ENCODE measurements at regions not wholly inside any gene's neighbourhood (a gene's known extent, or its start where the extent isn't known, plus 50 kb on each side); places are given as distances from the start of the nearest gene placed in this dataset.
A peak's percentile ranks its signal among the peaks of the same experiment; 100 is the strongest.
"Not testable (repeated sequence)": the region's sequence is repeated elsewhere in the genome, so short reads cannot be mapped to it uniquely, and the experiment has no call there.

DNA sequence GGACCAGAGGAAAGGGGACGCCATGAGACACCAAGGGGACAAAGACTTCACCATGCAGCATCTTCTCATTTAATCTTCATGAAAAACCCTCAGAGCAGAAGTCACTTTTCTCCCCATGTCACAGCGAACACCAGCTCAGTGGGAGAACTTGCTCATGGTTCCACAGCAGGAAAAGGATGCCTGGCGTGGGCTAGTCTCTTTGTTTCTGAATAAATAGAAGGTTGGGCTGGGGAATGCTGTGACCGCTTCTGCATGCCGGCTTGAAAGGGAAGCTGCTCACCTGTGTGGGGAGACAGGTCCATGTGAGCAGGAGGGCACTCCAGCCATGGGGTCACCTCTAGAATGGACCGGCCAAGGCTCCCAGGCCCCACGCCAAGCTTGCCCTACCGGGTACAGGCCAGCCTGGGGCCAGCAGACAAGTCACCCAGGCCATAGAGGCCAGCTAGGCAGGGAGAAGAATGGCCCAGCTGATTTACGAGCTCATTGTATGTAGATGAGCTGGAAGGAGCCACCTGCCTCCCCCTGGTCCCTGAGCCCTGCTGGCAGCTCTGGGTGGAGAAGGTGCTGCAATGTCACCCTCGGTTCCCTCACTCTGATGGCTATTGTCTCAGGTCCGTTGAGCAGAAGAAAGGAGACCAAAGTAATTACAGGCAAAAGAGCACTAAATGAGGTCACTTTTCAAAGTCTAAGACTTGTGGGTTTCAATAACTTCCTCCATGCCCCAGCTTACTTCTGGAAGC lies 82.0 kb upstream of the PDZD8 start:
- Histone ChIP-seq H3K79me2 (ENCODE audit: control insufficient read depth, insufficient read depth, low read length) (no peaks in the 10 kb centered on the region), H2BK120ac (ENCODE audit: low read depth, low read length) (no peak overlapping the region), H3K36me3 (ENCODE audit: control insufficient read depth, insufficient read depth, low read length) (no peaks in the 10 kb centered on the region), H2AK5ac (ENCODE audit: low read length) (no peak overlapping the region), H3K4me2 (ENCODE audit: low read length) (no peak overlapping the region), H3K79me1 (ENCODE audit: low read length) (no peaks in the 10 kb centered on the region), H3K4me1 (ENCODE audit: control insufficient read depth, low read depth, low read length) (peaks cover 5% of the 10 kb centered on the region), H4K5ac (ENCODE audit: low read length) (no peak overlapping the region), H3K18ac (ENCODE audit: low read length) (no peak overlapping the region), H3K27me3 (ENCODE audit: insufficient read depth, low read length, poor library complexity) (no peaks in the 10 kb centered on the region), H4K8ac (ENCODE audit: low read depth, low read length) (no peak overlapping the region), H3K27ac (ENCODE audit: low read depth, low read length) (no peak overlapping the region), H2BK15ac (replicated peaks; ENCODE audit: low read depth) (no peak overlapping the region), H3K23ac (ENCODE audit: low read length) (no peak overlapping the region), H3K4me3 (ENCODE audit: low read length) (no peak overlapping the region), H3K4ac (ENCODE audit: low read depth, low read length) (no peak overlapping the region), H3K56ac (ENCODE audit: low read length) (peak overlapping the region; percentile 70), H2BK5ac (ENCODE audit: low read length) (peak overlapping the region; percentile 35), H3K9ac (ENCODE audit: low read length) (no peak overlapping the region)
- peak; percentile 75 for DNase-seq
- no CpG with 5 or more reads among the region's 11 CpGs for WGBS (ENCODE audit: extremely low coverage, insufficient coverage, low lambda C conversion rate)

DNA sequence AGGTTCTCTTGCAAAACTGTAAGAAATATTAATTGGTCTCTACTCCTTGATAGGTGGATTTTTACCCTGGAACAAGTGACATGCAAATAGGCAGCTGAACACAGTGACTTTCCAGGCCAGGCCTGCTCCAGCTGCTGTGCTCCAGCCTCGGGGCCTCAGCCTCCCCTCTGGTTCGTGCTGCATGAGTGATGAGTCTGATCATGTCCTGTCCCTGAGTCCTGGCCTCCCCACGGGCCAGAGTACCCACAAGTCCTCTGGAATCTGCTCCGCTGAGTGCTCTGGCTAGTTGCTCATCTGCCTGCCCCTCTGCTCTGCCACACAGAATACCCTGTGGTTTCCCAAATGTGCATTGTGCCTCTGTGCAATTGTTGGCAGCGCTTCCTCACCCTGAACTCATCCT lies 80.1 kb upstream of the PDZD8 start:
- no CpG with 5 or more reads among the region's 5 CpGs for WGBS (ENCODE audit: extremely low coverage, insufficient coverage, low lambda C conversion rate)

GRCh38 chr10:117454502-117454901 lies 79.3 kb upstream of the PDZD8 start:
- H2BK5ac ChIP-seq (ENCODE audit: low read length), result no peak overlapping the region
- H2BK15ac ChIP-seq (replicated peaks; ENCODE audit: low read depth), result no peak overlapping the region
- no peak overlapping the region for H3K4me2 ChIP-seq (ENCODE audit: low read length)
- no peaks in the 10 kb centered on the region for H3K79me2 ChIP-seq (ENCODE audit: control insufficient read depth, insufficient read depth, low read length)
- no peak overlapping the region for H4K5ac ChIP-seq (ENCODE audit: low read length)
- no peak overlapping the region for H3K27ac ChIP-seq (ENCODE audit: low read depth, low read length)
- no peaks in the 10 kb centered on the region for H3K27me3 ChIP-seq (ENCODE audit: insufficient read depth, low read length, poor library complexity)
- no peak overlapping the region for H3K4ac ChIP-seq (ENCODE audit: low read depth, low read length)
- no peak overlapping the region for H3K4me3 ChIP-seq (ENCODE audit: low read length)
- no peak overlapping the region for H2AK5ac ChIP-seq (ENCODE audit: low read length)
- H3K36me3 ChIP-seq (ENCODE audit: control insufficient read depth, insufficient read depth, low read length), result no peaks in the 10 kb centered on the region
- H3K79me1 ChIP-seq (ENCODE audit: low read length), result no peaks in the 10 kb centered on the region
- H3K4me1 ChIP-seq (ENCODE audit: control insufficient read depth, low read depth, low read length), result peaks cover 4% of the 10 kb centered on the region
- H3K9ac ChIP-seq (ENCODE audit: low read length), result no peak overlapping the region
- WGBS (ENCODE audit: extremely low coverage, insufficient coverage, low lambda C conversion rate), result no CpG with 5 or more reads among the region's 1 CpG
- H3K18ac ChIP-seq (ENCODE audit: low read length), result no peak overlapping the region
- no peak overlapping the region for H3K56ac ChIP-seq (ENCODE audit: low read length)
- H3K23ac ChIP-seq (ENCODE audit: low read length), result no peak overlapping the region
- no peak overlapping the region for H4K8ac ChIP-seq (ENCODE audit: low read depth, low read length)
- DNase-seq, result no peak
- no peak overlapping the region for H2BK120ac ChIP-seq (ENCODE audit: low read depth, low read length)

More for the DNA sequence above, 80.1 kb upstream of the PDZD8 start:
- Histone ChIP-seq H4K5ac (ENCODE audit: low read length) (no peak overlapping the region), H3K56ac (ENCODE audit: low read length) (no peak overlapping the region), H3K36me3 (ENCODE audit: control insufficient read depth, insufficient read depth, low read length) (no peaks in the 10 kb centered on the region), H2BK15ac (replicated peaks; ENCODE audit: low read depth) (no peak overlapping the region), H3K4me2 (ENCODE audit: low read length) (no peak overlapping the region), H3K79me1 (ENCODE audit: low read length) (no peaks in the 10 kb centered on the region), H2AK5ac (ENCODE audit: low read length) (no peak overlapping the region), H3K23ac (ENCODE audit: low read length) (no peak overlapping the region), H3K9ac (ENCODE audit: low read length) (no peak overlapping the region), H3K4ac (ENCODE audit: low read depth, low read length) (no peak overlapping the region), H3K79me2 (ENCODE audit: control insufficient read depth, insufficient read depth, low read length) (no peaks in the 10 kb centered on the region), H2BK120ac (ENCODE audit: low read depth, low read length) (no peak overlapping the region), H3K18ac (ENCODE audit: low read length) (no peak overlapping the region), H3K27ac (ENCODE audit: low read depth, low read length) (no peak overlapping the region), H3K4me1 (ENCODE audit: control insufficient read depth, low read depth, low read length) (peaks cover 4% of the 10 kb centered on the region), H4K8ac (ENCODE audit: low read depth, low read length) (no peak overlapping the region), H2BK5ac (ENCODE audit: low read length) (no peak overlapping the region), H3K27me3 (ENCODE audit: insufficient read depth, low read length, poor library complexity) (no peaks in the 10 kb centered on the region), H3K4me3 (ENCODE audit: low read length) (no peak overlapping the region)
- no peak for DNase-seq

DNA sequence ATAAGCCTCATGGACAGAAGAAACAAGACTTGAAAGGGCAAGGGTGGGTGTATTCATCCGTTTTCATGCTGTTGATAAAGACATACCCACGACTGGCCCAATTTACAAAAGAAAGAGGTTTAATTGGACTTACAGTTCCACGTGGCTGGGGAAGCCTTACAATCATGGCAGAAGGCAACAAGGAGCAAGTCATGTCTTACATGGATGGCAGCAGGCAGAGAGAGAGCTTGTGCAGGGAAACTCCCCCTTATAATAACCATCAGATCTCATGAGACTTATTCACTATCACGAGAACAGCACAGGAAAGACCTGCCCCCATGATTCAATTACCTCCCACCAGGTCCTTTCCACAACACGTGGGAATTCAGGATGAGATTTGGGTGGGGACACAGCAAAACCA lies 78.2 kb upstream of the PDZD8 start:
- H2BK15ac ChIP-seq (replicated peaks; ENCODE audit: low read depth); H3K27ac ChIP-seq (ENCODE audit: low read depth, low read length); H3K27me3 ChIP-seq (ENCODE audit: insufficient read depth, low read length, poor library complexity); H3K4ac ChIP-seq (ENCODE audit: low read depth, low read length); H3K56ac ChIP-seq (ENCODE audit: low read length); H3K18ac ChIP-seq (ENCODE audit: low read length); H2BK120ac ChIP-seq (ENCODE audit: low read depth, low read length); H2BK5ac ChIP-seq (ENCODE audit: low read length); H4K8ac ChIP-seq (ENCODE audit: low read depth, low read length); H3K9ac ChIP-seq (ENCODE audit: low read length); H2AK5ac ChIP-seq (ENCODE audit: low read length); DNase-seq; H3K79me2 ChIP-seq (ENCODE audit: control insufficient read depth, insufficient read depth, low read length); H3K36me3 ChIP-seq (ENCODE audit: control insufficient read depth, insufficient read depth, low read length); H3K23ac ChIP-seq (ENCODE audit: low read length); H4K5ac ChIP-seq (ENCODE audit: low read length); H3K79me1 ChIP-seq (ENCODE audit: low read length); H3K4me3 ChIP-seq (ENCODE audit: low read length); H3K4me2 ChIP-seq (ENCODE audit: low read length); H3K4me1 ChIP-seq (ENCODE audit: control insufficient read depth, low read depth, low read length): not testable (repeated sequence)
- no CpG with 5 or more reads among the region's 5 CpGs for WGBS (ENCODE audit: extremely low coverage, insufficient coverage, low lambda C conversion rate)

- no peaks in the 10 kb centered on the region for H3K4me1 ChIP-seq (ENCODE audit: control insufficient read depth, low read depth, low read length)
- H2AK5ac ChIP-seq (ENCODE audit: low read length), result no peak overlapping the region
- no peak overlapping the region for H2BK120ac ChIP-seq (ENCODE audit: low read depth, low read length)
- no peaks in the 10 kb centered on the region for H3K79me2 ChIP-seq (ENCODE audit: control insufficient read depth, insufficient read depth, low read length)
- H3K18ac ChIP-seq (ENCODE audit: low read length), result no peak overlapping the region
- no peaks in the 10 kb centered on the region for H3K27me3 ChIP-seq (ENCODE audit: insufficient read depth, low read length, poor library complexity)
- no peak overlapping the region for H4K8ac ChIP-seq (ENCODE audit: low read depth, low read length)
- H3K4ac ChIP-seq (ENCODE audit: low read depth, low read length), result no peak overlapping the region
- no peaks in the 10 kb centered on the region for H3K79me1 ChIP-seq (ENCODE audit: low read length)
- H4K5ac ChIP-seq (ENCODE audit: low read length), result no peak overlapping the region
- no peak for DNase-seq
- H3K4me3 ChIP-seq (ENCODE audit: low read length), result no peak overlapping the region
- H2BK15ac ChIP-seq (replicated peaks; ENCODE audit: low read depth), result no peak overlapping the region
- H3K56ac ChIP-seq (ENCODE audit: low read length), result no peak overlapping the region
- no peak overlapping the region for H2BK5ac ChIP-seq (ENCODE audit: low read length)
- no peak overlapping the region for H3K23ac ChIP-seq (ENCODE audit: low read length)
- no peak overlapping the region for H3K4me2 ChIP-seq (ENCODE audit: low read length)
- H3K36me3 ChIP-seq (ENCODE audit: control insufficient read depth, insufficient read depth, low read length), result no peaks in the 10 kb centered on the region
- WGBS (ENCODE audit: extremely low coverage, insufficient coverage, low lambda C conversion rate), result no CpG with 5 or more reads among the region's 2 CpGs
- H3K27ac ChIP-seq (ENCODE audit: low read depth, low read length), result no peak overlapping the region
- H3K9ac ChIP-seq (ENCODE audit: low read length), result no peak overlapping the region
Observed at GRCh38 chr10:117450940-117451339, 75.7 kb upstream of the PDZD8 start.

- Histone ChIP-seq H2BK5ac (ENCODE audit: low read length) (no peak overlapping the region), H3K79me1 (ENCODE audit: low read length) (no peaks in the 10 kb centered on the region)
Observed at GRCh38 chr10:117449636-117450035, 74.4 kb upstream of the PDZD8 start.

More at GRCh38 chr10:117449636-117450035, 74.4 kb upstream of the PDZD8 start:
- Histone ChIP-seq H3K36me3 (ENCODE audit: control insufficient read depth, insufficient read depth, low read length) (no peaks in the 10 kb centered on the region), H3K27me3 (ENCODE audit: insufficient read depth, low read length, poor library complexity) (no peaks in the 10 kb centered on the region), H3K23ac (ENCODE audit: low read length) (no peak overlapping the region), H4K8ac (ENCODE audit: low read depth, low read length) (no peak overlapping the region), H3K27ac (ENCODE audit: low read depth, low read length) (no peak overlapping the region), H2BK120ac (ENCODE audit: low read depth, low read length) (no peak overlapping the region), H2AK5ac (ENCODE audit: low read length) (no peak overlapping the region), H2BK15ac (replicated peaks; ENCODE audit: low read depth) (no peak overlapping the region), H3K4me2 (ENCODE audit: low read length) (no peak overlapping the region), H3K9ac (ENCODE audit: low read length) (no peak overlapping the region), H3K4me3 (ENCODE audit: low read length) (no peak overlapping the region), H4K5ac (ENCODE audit: low read length) (no peak overlapping the region), H3K56ac (ENCODE audit: low read length) (no peak overlapping the region), H3K4ac (ENCODE audit: low read depth, low read length) (no peak overlapping the region), H3K18ac (ENCODE audit: low read length) (no peak overlapping the region), H3K79me2 (ENCODE audit: control insufficient read depth, insufficient read depth, low read length) (no peaks in the 10 kb centered on the region), H3K4me1 (ENCODE audit: control insufficient read depth, low read depth, low read length) (no peaks in the 10 kb centered on the region)
- WGBS (ENCODE audit: extremely low coverage, insufficient coverage, low lambda C conversion rate), result no CpG with 5 or more reads among the region's 6 CpGs
- no peak for DNase-seq

Data from mesendoderm (in vitro differentiated cells).